GM13976 (cell line): ENCODE measurements at regions not wholly inside any gene's neighbourhood (a gene's known extent, or its start where the extent isn't known, plus 50 kb on each side); places are given as distances from the start of the nearest gene placed in this dataset.

Source experiments
- DNase-seq: peaks from one replicate; pipeline ENCODE4 v3.0.0; 2012; ENCODE audit warnings: low spot score
- CTCF ChIP-seq: IDR thresholded peaks from 2 replicates; pipeline ENCODE4 v1.5.1; 2012; ENCODE audit warnings: borderline replicate concordance, mild to moderate bottlenecking; ENCODE audit not compliant: insufficient read depth; ENCODE audit errors: extremely low read depth, missing control alignments, control extremely low read depth
- in situ Hi-C: fragments of 300-500 bp; cut with MboI; formaldehyde crosslinking; loops from one replicate; pipeline ENCODE4 v1.12.0; 2022; ENCODE audit warnings: low sequenced_read_pairs, mixed read lengths, inconsistent platforms; ENCODE audit not compliant: unreplicated experiment

GRCh38 chr6:19660123-19660910 is 176.9 kb upstream of the ID4 start:
- in situ Hi-C loops, result no loop called here
- no peak for DNase-seq
- no peak for TF ChIP-seq CTCF

- TF ChIP-seq CTCF, result no peak
- in situ Hi-C loops, result no loop called here
- DNase-seq, result no peak
Observed at GRCh38 chr6:19662911-19663310, 174.3 kb upstream of the ID4 start.

GRCh38 chr6:19663479-19663878 is 173.7 kb upstream of the ID4 start:
- no peak for DNase-seq
- in situ Hi-C loops, result no loop called here
- no peak for TF ChIP-seq CTCF

GRCh38 chr6:19664050-19664449 is 173.1 kb upstream of the ID4 start:
- no peak for DNase-seq
- no peak for TF ChIP-seq CTCF
- in situ Hi-C loops, result no loop called here

- in situ Hi-C loops, result no loop called here
- DNase-seq, result no peak
- no peak for TF ChIP-seq CTCF
Observed at GRCh38 chr6:19664878-19665612, 172.1 kb upstream of the ID4 start.

- TF ChIP-seq CTCF, result no peak
- DNase-seq, result no peak
- in situ Hi-C loops, result no loop called here
Observed at GRCh38 chr6:19665613-19665909, 171.6 kb upstream of the ID4 start.

- TF ChIP-seq CTCF, result no peak
- in situ Hi-C loops, result no loop called here
Observed at GRCh38 chr6:19668710-19669109, 168.5 kb upstream of the ID4 start.

More at GRCh38 chr6:19668710-19669109, 168.5 kb upstream of the ID4 start:
- no peak for DNase-seq
